Endodermal cell (in vitro differentiated cells): ENCODE measurements at regions not wholly inside any gene's neighbourhood (a gene's known extent, or its start where the extent isn't known, plus 50 kb on each side); places are given as distances from the start of the nearest gene placed in this dataset.

Experiments used
- DNase-seq: peaks from one replicate; pipeline ENCODE4 v3.0.0-alpha.2; 2017
- H3K27ac ChIP-seq: 2 replicates; pipeline ENCODE4 v1.5.1; 2013; ENCODE audit warnings: mild to moderate bottlenecking, low read depth, low read length, moderate library complexity
- H3K27me3 ChIP-seq: 2 replicates; pipeline ENCODE4 v1.6.1; 2013; ENCODE audit warnings: mild to moderate bottlenecking, low read length, moderate library complexity; ENCODE audit not compliant: insufficient read depth, control insufficient read depth, poor library complexity, severe bottlenecking
- H3K36me3 ChIP-seq: 2 replicates; pipeline ENCODE4 v1.7.0; 2013; ENCODE audit warnings: mild to moderate bottlenecking, low read length, moderate library complexity; ENCODE audit not compliant: control insufficient read depth, insufficient read depth
- H3K4me1 ChIP-seq: one replicate; pipeline ENCODE4 v1.7.0; 2013; ENCODE audit warnings: low read length; ENCODE audit not compliant: control insufficient read depth, insufficient read depth
- H3K4me3 ChIP-seq: 2 replicates; pipeline ENCODE4 v1.5.1; 2013; ENCODE audit warnings: mild to moderate bottlenecking, low read length, moderate library complexity
- H3K9ac ChIP-seq: 2 replicates; pipeline ENCODE4 v1.6.1; 2013; ENCODE audit warnings: mild to moderate bottlenecking, low read length, moderate library complexity; ENCODE audit not compliant: poor library complexity, severe bottlenecking; ENCODE audit errors: extremely low read depth
- H3K9me3 ChIP-seq: 2 replicates; pipeline ENCODE4 v1.6.1; 2013; ENCODE audit warnings: mild to moderate bottlenecking, low read length, moderate library complexity; ENCODE audit not compliant: control insufficient read depth
- H3K27ac Mint-ChIP-seq: 2 replicates; pipeline ENCODE4 v1.8.0; 2020; ENCODE audit warnings: mixed read lengths
- H3K27me3 Mint-ChIP-seq: 2 replicates; pipeline ENCODE4 v1.8.0; 2021; ENCODE audit warnings: mild to moderate bottlenecking, mixed read lengths; ENCODE audit not compliant: insufficient read depth
- H3K36me3 Mint-ChIP-seq: 2 replicates; pipeline ENCODE4 v1.8.0; 2020; ENCODE audit warnings: low read depth, mixed read lengths
- H3K4me1 Mint-ChIP-seq: 2 replicates; pipeline ENCODE4 v1.8.0; 2020; ENCODE audit warnings: mixed read lengths
- H3K4me3 Mint-ChIP-seq: 2 replicates; pipeline ENCODE4 v1.8.0; 2020; ENCODE audit warnings: mild to moderate bottlenecking, moderate library complexity, mixed read lengths
- H3K9me3 Mint-ChIP-seq: 2 replicates; pipeline ENCODE4 v1.8.0; 2020; ENCODE audit warnings: mild to moderate bottlenecking, mixed read lengths
- CTCF ChIP-seq: fragments of 200-600 bp; sonication (generic); conservative IDR thresholded peaks from 2 replicates; pipeline ENCODE4 v1.5.0; 2021; ENCODE audit warnings: antibody characterized with exemption, mild to moderate bottlenecking
- WGBS, 2 experiments: methylation state at CpG; one replicate each; pipeline versions ENCODE4 v1.1.5 to v1.1.7; 2013; ENCODE audit warnings: missing lambda C conversion rate in 2 of 2, mixed read lengths in 1 of 2; ENCODE audit not compliant: insufficient coverage in 1 of 2, insufficient read length in 1 of 2; 5-methylcytosine and 5-hydroxymethylcytosine counted together

- Mint-ChIP-seq H3K9me3 (no peaks in the 10 kb centered on the region), H3K4me3 (no peak overlapping the region), H3K4me1 (no peaks in the 10 kb centered on the region), H3K27ac (no peak overlapping the region), H3K27me3 (peaks cover 15% of the 10 kb centered on the region), H3K36me3 (no peaks in the 10 kb centered on the region)
- no peaks in the 10 kb centered on the region for H3K4me1 ChIP-seq
- TF ChIP-seq CTCF, result no peak
- H3K4me3 ChIP-seq, result no peak overlapping the region
- H3K9ac ChIP-seq, result no peak overlapping the region
- H3K36me3 ChIP-seq, result no peaks in the 10 kb centered on the region
- no peak overlapping the region for H3K27ac ChIP-seq
- no peak for DNase-seq
- H3K27me3 ChIP-seq, result peaks cover 8% of the 10 kb centered on the region
- WGBS, 2 experiments, result 96 to 100% methylated on average over 7 to 18 of the region's 18 CpGs
- no peaks in the 10 kb centered on the region for H3K9me3 ChIP-seq
These were observed 111.6 kb downstream of the NR2F2 start for GRCh38 chr15:96442076-96442475.

- no peak for DNase-seq
- Mint-ChIP-seq H3K27ac (no peak overlapping the region), H3K27me3 (peaks cover 23% of the 10 kb centered on the region), H3K4me3 (no peak overlapping the region), H3K9me3 (no peaks in the 10 kb centered on the region), H3K36me3 (no peaks in the 10 kb centered on the region), H3K4me1 (peaks cover 10% of the 10 kb centered on the region)
- WGBS, 2 experiments, result 87 to 92% methylated on average over 3 of the region's 3 CpGs
- Histone ChIP-seq H3K36me3 (no peaks in the 10 kb centered on the region), H3K4me3 (no peak overlapping the region), H3K4me1 (no peaks in the 10 kb centered on the region), H3K27ac (no peak overlapping the region), H3K9ac (no peak overlapping the region), H3K27me3 (peaks cover 8% of the 10 kb centered on the region), H3K9me3 (no peaks in the 10 kb centered on the region)
- TF ChIP-seq CTCF, result no peak
These were observed 114.4 kb downstream of the NR2F2 start for GRCh38 chr15:96444865-96445264.

- Mint-ChIP-seq H3K4me1 (peaks cover 15% of the 10 kb centered on the region), H3K4me3 (no peak overlapping the region), H3K9me3 (no peaks in the 10 kb centered on the region), H3K27ac (no peak overlapping the region), H3K27me3 (peaks cover 34% of the 10 kb centered on the region), H3K36me3 (no peaks in the 10 kb centered on the region)
- Histone ChIP-seq H3K4me1 (no peaks in the 10 kb centered on the region), H3K27me3 (peaks cover 17% of the 10 kb centered on the region), H3K4me3 (no peak overlapping the region), H3K36me3 (no peaks in the 10 kb centered on the region), H3K9me3 (no peaks in the 10 kb centered on the region), H3K27ac (no peak overlapping the region), H3K9ac (no peak overlapping the region)
- no peak for DNase-seq
- no peak for TF ChIP-seq CTCF
- WGBS, 2 experiments, result 91% methylated on average over 7 of the region's 7 CpGs
These were observed 118.4 kb downstream of the NR2F2 start for GRCh38 chr15:96448923-96449322.
